ENCODE measurements at regions not wholly inside any gene's neighbourhood (a gene's known extent, or its start where the extent isn't known, plus 50 kb on each side); places are given as distances from the start of the nearest gene placed in this dataset.

- intact Hi-C loops (cut with micrococcal nuclease; ENCODE audit: unreplicated experiment): no loop called here
- H3K4me1 ChIP-seq (ENCODE audit: insufficient read depth, low read length, poor library complexity, severe bottlenecking): peaks cover 26% of the 10 kb centered on the region
Observed at GRCh38 chr19:34308381-34309367, 54.3 kb downstream of the GARRE1 start.

GRCh38 chr19:34309368-34310138, 55.2 kb downstream of the GARRE1 start:
- Histone ChIP-seq H3K36me3 (ENCODE audit: insufficient read depth, low read length, poor library complexity, severe bottlenecking) (no peaks in the 10 kb centered on the region), H3K9me3 (ENCODE audit: low read depth, low read length, poor library complexity, severe bottlenecking) (no peaks in the 10 kb centered on the region), H3K4me1 (ENCODE audit: insufficient read depth, low read length, poor library complexity, severe bottlenecking) (peaks cover 29% of the 10 kb centered on the region), H3K27ac (ENCODE audit: low read depth, low read length, poor library complexity, severe bottlenecking) (peak overlapping the region; percentile 59), H3K4me3 (ENCODE audit: low read depth, low read length, poor library complexity, severe bottlenecking) (no peak overlapping the region), H3K27me3 (replicated peaks; ENCODE audit: insufficient read depth, low read depth, low read length, poor library complexity) (no peaks in the 10 kb centered on the region)
- ChIA-PET POLR2A (ENCODE audit: low non-redundant PET) (no interaction called here), CTCF (no interaction called here)
- TF ChIP-seq, protein P1, sequence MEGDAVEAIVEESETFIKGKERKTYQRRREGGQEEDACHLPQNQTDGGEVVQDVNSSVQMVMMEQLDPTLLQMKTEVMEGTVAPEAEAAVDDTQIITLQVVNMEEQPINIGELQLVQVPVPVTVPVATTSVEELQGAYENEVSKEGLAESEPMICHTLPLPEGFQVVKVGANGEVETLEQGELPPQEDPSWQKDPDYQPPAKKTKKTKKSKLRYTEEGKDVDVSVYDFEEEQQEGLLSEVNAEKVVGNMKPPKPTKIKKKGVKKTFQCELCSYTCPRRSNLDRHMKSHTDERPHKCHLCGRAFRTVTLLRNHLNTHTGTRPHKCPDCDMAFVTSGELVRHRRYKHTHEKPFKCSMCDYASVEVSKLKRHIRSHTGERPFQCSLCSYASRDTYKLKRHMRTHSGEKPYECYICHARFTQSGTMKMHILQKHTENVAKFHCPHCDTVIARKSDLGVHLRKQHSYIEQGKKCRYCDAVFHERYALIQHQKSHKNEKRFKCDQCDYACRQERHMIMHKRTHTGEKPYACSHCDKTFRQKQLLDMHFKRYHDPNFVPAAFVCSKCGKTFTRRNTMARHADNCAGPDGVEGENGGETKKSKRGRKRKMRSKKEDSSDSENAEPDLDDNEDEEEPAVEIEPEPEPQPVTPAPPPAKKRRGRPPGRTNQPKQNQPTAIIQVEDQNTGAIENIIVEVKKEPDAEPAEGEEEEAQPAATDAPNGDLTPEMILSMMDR (conservative IDR thresholded peaks at IDR 0.05; ENCODE audit: low read depth, low read length): no peak
- TF ChIP-seq EZH2 (IDR thresholded peaks at IDR 0.05; ENCODE audit: borderline replicate concordance, low read depth, low read length, poor library complexity, severe bottlenecking): no peak
- no TSS peak for BruUV-seq (replicated peaks)
- no peak for DNase-seq (ENCODE audit: low spot score)
- intact Hi-C loops (cut with micrococcal nuclease; ENCODE audit: unreplicated experiment): no loop called here

More at GRCh38 chr19:34308381-34309367, 54.3 kb downstream of the GARRE1 start:
- no peaks in the 10 kb centered on the region for H3K36me3 ChIP-seq (ENCODE audit: insufficient read depth, low read length, poor library complexity, severe bottlenecking)
- ChIA-PET POLR2A (ENCODE audit: low non-redundant PET) (no interaction called here), CTCF (no interaction called here)
- H3K27me3 ChIP-seq (replicated peaks; ENCODE audit: insufficient read depth, low read depth, low read length, poor library complexity): no peaks in the 10 kb centered on the region
- BruUV-seq (replicated peaks): no TSS peak
- DNase-seq (ENCODE audit: low spot score): peak; percentile 20
- no peak for TF ChIP-seq EZH2 (IDR thresholded peaks at IDR 0.05; ENCODE audit: borderline replicate concordance, low read depth, low read length, poor library complexity, severe bottlenecking)
- TF ChIP-seq, protein P1 (conservative IDR thresholded peaks at IDR 0.05; ENCODE audit: low read depth, low read length): no peak
- no peaks in the 10 kb centered on the region for H3K9me3 ChIP-seq (ENCODE audit: low read depth, low read length, poor library complexity, severe bottlenecking)
- H3K27ac ChIP-seq (ENCODE audit: low read depth, low read length, poor library complexity, severe bottlenecking): no peak overlapping the region
- no peak overlapping the region for H3K4me3 ChIP-seq (ENCODE audit: low read depth, low read length, poor library complexity, severe bottlenecking)

GRCh38 chr19:34310494-34310981, 54.5 kb upstream of the GPI start:
- Histone ChIP-seq H3K9me3 (ENCODE audit: low read depth, low read length, poor library complexity, severe bottlenecking) (no peaks in the 10 kb centered on the region), H3K27ac (ENCODE audit: low read depth, low read length, poor library complexity, severe bottlenecking) (peak overlapping the region; percentile 59), H3K4me3 (ENCODE audit: low read depth, low read length, poor library complexity, severe bottlenecking) (no peak overlapping the region), H3K36me3 (ENCODE audit: insufficient read depth, low read length, poor library complexity, severe bottlenecking) (no peaks in the 10 kb centered on the region), H3K4me1 (ENCODE audit: insufficient read depth, low read length, poor library complexity, severe bottlenecking) (peaks cover 33% of the 10 kb centered on the region), H3K27me3 (replicated peaks; ENCODE audit: insufficient read depth, low read depth, low read length, poor library complexity) (no peaks in the 10 kb centered on the region)
- CTCF ChIA-PET: no interaction called here
- no peak for DNase-seq (ENCODE audit: low spot score)
- TF ChIP-seq, protein P1 (conservative IDR thresholded peaks at IDR 0.05; ENCODE audit: low read depth, low read length): no peak
- no peak for TF ChIP-seq EZH2 (IDR thresholded peaks at IDR 0.05; ENCODE audit: borderline replicate concordance, low read depth, low read length, poor library complexity, severe bottlenecking)
- BruUV-seq (replicated peaks): no TSS peak
- intact Hi-C loops (cut with micrococcal nuclease; ENCODE audit: unreplicated experiment): no loop called here
- POLR2A ChIA-PET (ENCODE audit: low non-redundant PET): no interaction called here
